GM13976 (cell line): ENCODE measurements at regions not wholly inside any gene's neighbourhood (a gene's known extent, or its start where the extent isn't known, plus 50 kb on each side); places are given as distances from the start of the nearest gene placed in this dataset.

Source experiments
- DNase-seq: peaks from one replicate; pipeline ENCODE4 v3.0.0; 2012; ENCODE audit warnings: low spot score
- in situ Hi-C: fragments of 300-500 bp; cut with MboI; formaldehyde crosslinking; loops from one replicate; pipeline ENCODE4 v1.12.0; 2022; ENCODE audit warnings: low sequenced_read_pairs, mixed read lengths, inconsistent platforms; ENCODE audit not compliant: unreplicated experiment
- TF ChIP-seq, protein P1 (sequence below): IDR thresholded peaks from 2 replicates; pipeline ENCODE4 v1.5.1; 2012; ENCODE audit warnings: borderline replicate concordance, mild to moderate bottlenecking; ENCODE audit not compliant: insufficient read depth; ENCODE audit errors: extremely low read depth, missing control alignments, control extremely low read depth

DNA sequence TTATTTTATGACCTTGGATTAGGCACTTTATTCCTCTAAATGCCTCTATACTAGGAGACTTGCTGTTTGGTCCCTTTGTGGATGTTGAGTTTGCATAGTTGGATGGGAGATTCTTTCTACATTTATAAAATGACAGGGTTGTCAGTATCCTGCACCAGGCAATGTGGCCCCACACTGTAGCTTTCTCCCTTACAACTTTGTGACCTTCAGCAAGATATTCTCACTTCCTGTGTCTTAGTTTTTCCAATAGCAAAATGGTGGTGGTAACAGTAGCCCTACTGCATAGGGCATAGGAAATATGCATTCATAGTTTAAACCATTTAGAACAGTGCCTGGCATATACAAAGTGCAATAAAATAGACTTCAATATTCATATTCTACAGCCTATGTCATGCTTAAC, 128.3 kb downstream of the TXNL1 start:
- no peak for DNase-seq
- in situ Hi-C loops = no loop called here
- TF ChIP-seq, protein P1, sequence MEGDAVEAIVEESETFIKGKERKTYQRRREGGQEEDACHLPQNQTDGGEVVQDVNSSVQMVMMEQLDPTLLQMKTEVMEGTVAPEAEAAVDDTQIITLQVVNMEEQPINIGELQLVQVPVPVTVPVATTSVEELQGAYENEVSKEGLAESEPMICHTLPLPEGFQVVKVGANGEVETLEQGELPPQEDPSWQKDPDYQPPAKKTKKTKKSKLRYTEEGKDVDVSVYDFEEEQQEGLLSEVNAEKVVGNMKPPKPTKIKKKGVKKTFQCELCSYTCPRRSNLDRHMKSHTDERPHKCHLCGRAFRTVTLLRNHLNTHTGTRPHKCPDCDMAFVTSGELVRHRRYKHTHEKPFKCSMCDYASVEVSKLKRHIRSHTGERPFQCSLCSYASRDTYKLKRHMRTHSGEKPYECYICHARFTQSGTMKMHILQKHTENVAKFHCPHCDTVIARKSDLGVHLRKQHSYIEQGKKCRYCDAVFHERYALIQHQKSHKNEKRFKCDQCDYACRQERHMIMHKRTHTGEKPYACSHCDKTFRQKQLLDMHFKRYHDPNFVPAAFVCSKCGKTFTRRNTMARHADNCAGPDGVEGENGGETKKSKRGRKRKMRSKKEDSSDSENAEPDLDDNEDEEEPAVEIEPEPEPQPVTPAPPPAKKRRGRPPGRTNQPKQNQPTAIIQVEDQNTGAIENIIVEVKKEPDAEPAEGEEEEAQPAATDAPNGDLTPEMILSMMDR = no peak

DNA sequence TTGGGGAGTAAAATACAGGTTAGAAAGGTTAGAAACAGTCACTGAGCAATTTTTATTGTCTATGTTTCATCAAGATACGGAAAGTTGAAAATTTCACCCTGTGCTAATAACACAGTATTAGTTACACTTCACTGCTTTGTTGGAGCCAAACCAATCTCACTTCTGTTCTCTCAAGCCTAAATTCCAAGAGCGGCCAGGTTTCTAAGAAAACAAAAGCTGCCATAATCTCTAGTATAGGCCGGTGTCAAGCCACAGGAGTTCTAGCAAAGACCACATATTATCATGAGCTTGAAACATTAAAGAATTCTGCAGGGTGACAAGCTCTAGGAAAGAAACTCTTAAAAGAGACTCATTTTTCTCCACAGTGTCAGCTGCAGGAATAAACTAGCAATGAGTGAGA, 128.7 kb downstream of the TXNL1 start:
- TF ChIP-seq, protein P1 = no peak
- in situ Hi-C loops = no loop called here
- DNase-seq = no peak

DNA sequence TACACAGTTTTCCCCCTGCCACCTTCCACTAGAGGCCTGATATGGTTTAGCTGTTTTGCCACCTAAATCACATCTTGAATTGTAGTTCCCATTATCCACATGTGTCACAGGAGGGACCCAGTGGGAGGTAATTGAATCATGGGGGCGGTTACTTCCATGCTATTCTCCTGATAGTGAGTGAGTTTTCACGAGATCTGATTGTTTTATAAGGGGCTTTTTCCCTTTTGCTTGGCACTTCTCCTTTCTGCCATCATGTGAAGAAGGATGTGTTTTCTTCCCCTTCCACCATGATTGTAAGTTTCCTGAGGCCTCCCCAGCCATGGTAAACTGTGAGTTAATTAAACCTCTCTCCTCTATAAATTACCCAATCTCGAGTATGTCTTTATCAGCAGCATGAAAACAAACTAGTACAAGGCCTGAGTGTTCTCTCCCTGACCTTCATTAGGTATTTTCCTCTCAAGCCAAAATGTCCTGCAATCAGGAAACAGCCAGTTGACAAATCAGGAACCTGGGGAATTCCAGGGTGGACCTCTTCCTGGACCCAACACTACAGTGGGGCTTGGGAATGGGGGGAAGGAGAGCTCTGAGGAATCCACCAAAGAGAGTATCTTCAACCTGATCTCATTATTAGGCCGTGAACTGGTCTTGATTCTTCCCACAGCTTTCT, 129.9 kb downstream of the TXNL1 start:
- TF ChIP-seq, protein P1 = no peak
- DNase-seq = no peak
- in situ Hi-C loops = no loop called here

DNA sequence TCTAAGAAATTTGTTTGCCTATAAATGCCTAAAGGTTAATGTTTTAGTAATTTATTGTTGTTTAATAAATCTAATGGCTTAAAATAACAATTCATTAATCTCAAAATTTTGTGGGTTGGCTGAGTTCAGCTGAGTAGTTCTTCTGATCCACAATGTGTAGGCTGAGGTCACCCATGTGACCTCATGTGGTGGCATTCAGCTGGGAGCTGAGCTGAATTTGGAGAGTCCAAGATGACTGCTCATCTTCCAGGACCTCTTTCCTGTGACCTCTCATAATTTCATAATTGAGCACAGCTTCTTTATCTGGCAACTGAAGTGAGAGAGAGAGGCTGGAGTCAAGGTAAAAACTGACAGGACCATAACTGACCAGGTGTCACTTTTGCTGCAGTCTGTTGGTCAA, 132.4 kb downstream of the TXNL1 start:
- TF ChIP-seq, protein P1 = no peak
- in situ Hi-C loops = no loop called here
- no peak for DNase-seq

DNA sequence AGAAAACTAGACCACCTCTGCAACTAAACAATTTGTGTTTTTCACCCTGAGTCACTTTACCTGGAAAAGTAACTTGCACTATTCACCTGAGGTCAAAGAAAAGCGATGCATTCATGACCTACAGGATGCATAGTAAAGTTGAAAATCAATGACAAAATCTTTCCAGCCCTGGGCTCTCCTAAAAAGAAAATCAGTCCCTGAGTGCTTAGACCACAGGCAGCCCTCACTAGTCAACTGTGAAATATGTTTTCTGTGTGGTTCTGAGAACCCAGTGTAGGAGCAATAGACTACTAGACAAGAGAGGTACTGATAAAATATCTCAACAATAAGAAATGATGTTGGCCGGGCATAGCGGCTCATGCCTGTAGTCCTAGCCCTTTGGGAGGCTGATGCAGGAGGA, 133.1 kb downstream of the TXNL1 start:
- in situ Hi-C loops = no loop called here
- TF ChIP-seq, protein P1 = no peak
- no peak for DNase-seq

DNA sequence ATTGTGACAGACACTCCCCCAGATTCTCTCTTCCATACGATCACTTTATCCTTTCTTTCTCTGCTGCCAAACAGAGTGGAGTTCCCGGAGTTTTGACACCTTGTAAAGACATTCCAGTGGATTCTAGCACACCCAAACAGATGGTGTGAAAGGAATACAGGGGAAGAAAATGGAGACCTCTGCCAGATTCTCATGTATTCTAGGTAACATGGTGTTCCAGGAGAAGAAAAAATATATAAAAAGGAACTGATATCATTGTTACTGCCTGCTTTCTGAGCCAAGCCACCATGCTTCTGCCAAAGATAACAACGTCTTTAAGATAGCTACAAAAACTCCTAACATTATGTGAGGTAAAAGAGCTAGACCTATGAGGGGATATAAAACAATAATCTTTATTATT, 136.5 kb downstream of the TXNL1 start:
- DNase-seq = no peak
- TF ChIP-seq, protein P1 = no peak
- in situ Hi-C loops = no loop called here
